Umbilical cord (tissue), 1 donor: ENCODE measurements at regions not wholly inside any gene's neighbourhood (a gene's known extent, or its start where the extent isn't known, plus 50 kb on each side); places are given as distances from the start of the nearest gene placed in this dataset.
"Not testable (repeated sequence)": the region's sequence is repeated elsewhere in the genome, so short reads cannot be mapped to it uniquely, and the experiment has no call there.

Source experiments
- DNase-seq: peaks from one replicate; pipeline ENCODE4 v3.0.0-alpha.2; 2015; ENCODE audit warnings: low spot score

- DNase-seq = no peak
Measured at GRCh38 chr6:51302431-51302830, 483.8 kb downstream of the TFAP2B start.

GRCh38 chr6:51303338-51303737, 484.7 kb downstream of the TFAP2B start:
- no peak for DNase-seq

GRCh38 chr6:51314965-51315364, 496.3 kb downstream of the TFAP2B start:
- no peak for DNase-seq

GRCh38 chr6:51318674-51319073, 500.0 kb downstream of the TFAP2B start:
- no peak for DNase-seq

GRCh38 chr6:51321477-51321876, 502.8 kb downstream of the TFAP2B start:
- DNase-seq = not testable (repeated sequence)

- no peak for DNase-seq
Measured at GRCh38 chr6:51322505-51322904, 503.8 kb downstream of the TFAP2B start.

GRCh38 chr6:51323056-51323455, 504.4 kb downstream of the TFAP2B start:
- no peak for DNase-seq

GRCh38 chr6:51330971-51331370, 512.3 kb downstream of the TFAP2B start:
- no peak for DNase-seq

GRCh38 chr6:51335543-51335942, 516.9 kb downstream of the TFAP2B start:
- no peak for DNase-seq

GRCh38 chr6:51336185-51336584, 517.5 kb downstream of the TFAP2B start:
- DNase-seq = no peak

- no peak for DNase-seq
Measured at GRCh38 chr6:51337277-51337676, 518.6 kb downstream of the TFAP2B start.

GRCh38 chr6:51339108-51339507, 520.4 kb downstream of the TFAP2B start:
- no peak for DNase-seq

GRCh38 chr6:51339728-51340127, 521.1 kb downstream of the TFAP2B start:
- peak; percentile 18 for DNase-seq

- DNase-seq = no peak
Measured at GRCh38 chr6:51342393-51342792, 523.7 kb downstream of the TFAP2B start.

GRCh38 chr6:51349857-51350256, 531.2 kb downstream of the TFAP2B start:
- no peak for DNase-seq

- no peak for DNase-seq
Measured at GRCh38 chr6:51350308-51350904, 531.7 kb downstream of the TFAP2B start.

GRCh38 chr6:51352506-51353029, 533.9 kb downstream of the TFAP2B start:
- no peak for DNase-seq

- no peak for DNase-seq
Measured at GRCh38 chr6:51360287-51360686, 541.6 kb downstream of the TFAP2B start.

- DNase-seq = no peak
Measured at GRCh38 chr6:51365566-51365965, 546.9 kb downstream of the TFAP2B start.

- DNase-seq = no peak
Measured at GRCh38 chr6:51369485-51369884, 550.8 kb downstream of the TFAP2B start.

- peak; percentile 68 for DNase-seq
Measured at GRCh38 chr6:51382847-51383246, 564.2 kb downstream of the TFAP2B start.

- no peak for DNase-seq
Measured at GRCh38 chr6:51384736-51385135, 566.1 kb downstream of the TFAP2B start.

GRCh38 chr6:51386347-51386836, 567.7 kb downstream of the TFAP2B start:
- DNase-seq = no peak

GRCh38 chr6:51387907-51388306, 569.2 kb downstream of the TFAP2B start:
- no peak for DNase-seq
